WTC11 (cell line): ENCODE measurements at regions not wholly inside any gene's neighbourhood (a gene's known extent, or its start where the extent isn't known, plus 50 kb on each side); places are given as distances from the start of the nearest gene placed in this dataset.

Experiments used
- SMAD4 ChIP-seq: sonication (generic); formaldehyde crosslinking; IDR thresholded peaks from 2 replicates; pipeline ENCODE4 v1.8.0; 2022; ENCODE audit warnings: mild to moderate bottlenecking, missing genetic modification reagents
- TF ChIP-seq, protein P1 (sequence below): fragments of 200-600 bp; IDR thresholded peaks from 2 replicates; pipeline ENCODE4 v1.8.0; 2022; ENCODE audit warnings: antibody characterized with exemption

DNA sequence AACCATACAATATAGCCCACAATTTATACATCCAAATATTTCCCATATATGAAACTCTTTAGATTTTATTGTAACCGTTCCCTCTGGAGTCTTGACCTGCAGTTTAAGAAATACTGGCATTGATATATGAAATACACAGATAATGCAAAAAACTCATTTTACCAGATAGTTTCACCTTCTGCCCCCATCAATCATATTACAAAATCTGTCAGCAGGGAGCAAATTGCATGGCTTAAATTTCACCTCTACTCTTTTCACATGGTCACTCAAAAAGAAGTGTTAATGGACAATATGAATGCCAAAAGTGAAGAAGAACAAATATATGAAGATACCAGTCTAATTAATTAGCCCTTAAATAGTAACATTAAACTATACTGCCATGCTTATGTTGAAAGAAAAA lies 57.0 kb upstream of the TMEM106B start:
- TF ChIP-seq, protein P1, sequence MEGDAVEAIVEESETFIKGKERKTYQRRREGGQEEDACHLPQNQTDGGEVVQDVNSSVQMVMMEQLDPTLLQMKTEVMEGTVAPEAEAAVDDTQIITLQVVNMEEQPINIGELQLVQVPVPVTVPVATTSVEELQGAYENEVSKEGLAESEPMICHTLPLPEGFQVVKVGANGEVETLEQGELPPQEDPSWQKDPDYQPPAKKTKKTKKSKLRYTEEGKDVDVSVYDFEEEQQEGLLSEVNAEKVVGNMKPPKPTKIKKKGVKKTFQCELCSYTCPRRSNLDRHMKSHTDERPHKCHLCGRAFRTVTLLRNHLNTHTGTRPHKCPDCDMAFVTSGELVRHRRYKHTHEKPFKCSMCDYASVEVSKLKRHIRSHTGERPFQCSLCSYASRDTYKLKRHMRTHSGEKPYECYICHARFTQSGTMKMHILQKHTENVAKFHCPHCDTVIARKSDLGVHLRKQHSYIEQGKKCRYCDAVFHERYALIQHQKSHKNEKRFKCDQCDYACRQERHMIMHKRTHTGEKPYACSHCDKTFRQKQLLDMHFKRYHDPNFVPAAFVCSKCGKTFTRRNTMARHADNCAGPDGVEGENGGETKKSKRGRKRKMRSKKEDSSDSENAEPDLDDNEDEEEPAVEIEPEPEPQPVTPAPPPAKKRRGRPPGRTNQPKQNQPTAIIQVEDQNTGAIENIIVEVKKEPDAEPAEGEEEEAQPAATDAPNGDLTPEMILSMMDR = no peak
- no peak for TF ChIP-seq SMAD4 (CRISPR knock-in tag)
